Liver (tissue), 8 donors: ENCODE measurements at regions not wholly inside any gene's neighbourhood (a gene's known extent, or its start where the extent isn't known, plus 50 kb on each side); places are given as distances from the start of the nearest gene placed in this dataset.

ENCODE experiments used
- DNase-seq: peaks from one replicate; pipeline ENCODE4 v3.0.0-alpha.2; 2017; ENCODE audit warnings: low spot score
- H3K27ac ChIP-seq, 2 donors: one replicate each; pipeline ENCODE4 v1.7.0; 2013; ENCODE audit warnings: inconsistent platforms in 2 of 2, low read length in 2 of 2, control low read depth in 1 of 2, low read depth in 1 of 2, mild to moderate bottlenecking in 1 of 2
- H3K27me3 ChIP-seq, 4 donors: one replicate each; pipeline versions ENCODE4 v1.6.1 to v1.7.0; 2013; ENCODE audit warnings: low read length in 3 of 4, inconsistent platforms in 1 of 4, mild to moderate bottlenecking in 1 of 4, moderate library complexity in 1 of 4; ENCODE audit not compliant: control insufficient read depth in 4 of 4, insufficient read depth in 4 of 4
- H3K36me3 ChIP-seq, 4 donors: one replicate each; pipeline versions ENCODE4 v1.6.1 to v1.7.0; 2013; ENCODE audit warnings: low read length in 3 of 4, mild to moderate bottlenecking in 3 of 4, low read depth in 1 of 4, moderate library complexity in 1 of 4; ENCODE audit not compliant: control insufficient read depth in 4 of 4, insufficient read depth in 3 of 4
- H3K4me1 ChIP-seq, 4 donors: one replicate each; pipeline versions ENCODE4 v1.6.1 to v1.7.0; 2013; ENCODE audit warnings: low read length in 3 of 4, mild to moderate bottlenecking in 3 of 4, moderate library complexity in 1 of 4; ENCODE audit not compliant: control insufficient read depth in 4 of 4, insufficient read depth in 4 of 4
- H3K4me3 ChIP-seq, 3 donors: one replicate each; pipeline versions ENCODE4 v1.6.1 to v1.7.0; 2013; ENCODE audit warnings: low read length in 3 of 3, control low read depth in 1 of 3, low read depth in 1 of 3, mild to moderate bottlenecking in 1 of 3
- H3K9ac ChIP-seq, 2 donors: one replicate each; pipeline ENCODE4 v1.7.0; 2013; ENCODE audit warnings: low read length in 2 of 2, mild to moderate bottlenecking in 2 of 2, moderate library complexity in 2 of 2, control low read depth in 1 of 2, low read depth in 1 of 2
- H3K9me3 ChIP-seq, 4 donors: one replicate each; pipeline versions ENCODE4 v1.6.1 to v1.7.0; 2013; ENCODE audit warnings: low read length in 3 of 4; ENCODE audit not compliant: control insufficient read depth in 4 of 4
- EGR1 ChIP-seq, 2 donors: IDR thresholded peaks; 2 replicates each; pipeline ENCODE4 v1.6.1; 2016 to 2018; ENCODE audit warnings: antibody characterized with exemption in 2 of 2, low read depth in 2 of 2
- FOXA1 ChIP-seq: IDR thresholded peaks from 2 replicates; pipeline ENCODE4 v1.6.1; 2016; ENCODE audit warnings: antibody characterized with exemption
- FOXA2 ChIP-seq: IDR thresholded peaks from 2 replicates; pipeline ENCODE4 v1.6.1; 2016; ENCODE audit warnings: antibody characterized with exemption
- GABPA ChIP-seq, 2 donors: IDR thresholded peaks in 1 of 2; conservative IDR thresholded peaks in 1 of 2; 2 replicates each; pipeline ENCODE4 v1.6.1; 2016; ENCODE audit warnings: antibody characterized with exemption in 2 of 2, mild to moderate bottlenecking in 1 of 2, moderate library complexity in 1 of 2
- HNF4A ChIP-seq, 2 donors: conservative IDR thresholded peaks; 2 replicates each; pipeline ENCODE4 v1.6.1; 2016; ENCODE audit warnings: antibody characterized with exemption in 2 of 2, mild to moderate bottlenecking in 2 of 2
- HNF4G ChIP-seq: IDR thresholded peaks from 2 replicates; pipeline ENCODE4 v1.6.1; 2016; ENCODE audit warnings: antibody characterized with exemption
- JUND ChIP-seq, 2 donors: IDR thresholded peaks; 2 replicates each; pipeline ENCODE4 v1.6.1; 2016; ENCODE audit warnings: antibody characterized with exemption in 2 of 2
- NR2F2 ChIP-seq: IDR thresholded peaks from 2 replicates; pipeline ENCODE4 v1.6.1; 2016; ENCODE audit warnings: antibody characterized with exemption
- RAD21 ChIP-seq, 2 donors: IDR thresholded peaks; 2 replicates each; pipeline ENCODE4 v1.6.1; 2016; ENCODE audit warnings: antibody characterized with exemption in 2 of 2, mild to moderate bottlenecking in 2 of 2
- REST ChIP-seq: IDR thresholded peaks from 2 replicates; pipeline ENCODE4 v1.6.1; 2016; ENCODE audit warnings: antibody characterized with exemption, mild to moderate bottlenecking
- RXRA ChIP-seq, 2 donors: IDR thresholded peaks; 2 replicates each; pipeline ENCODE4 v1.6.1; 2017 to 2018; ENCODE audit warnings: antibody characterized with exemption in 2 of 2, mild to moderate bottlenecking in 1 of 2
- SP1 ChIP-seq: IDR thresholded peaks from 2 replicates; pipeline ENCODE4 v1.6.1; 2018; ENCODE audit warnings: antibody characterized with exemption, mild to moderate bottlenecking
- TAF1 ChIP-seq: conservative IDR thresholded peaks from 2 replicates; pipeline ENCODE4 v1.6.1; 2016; ENCODE audit warnings: antibody characterized with exemption, mild to moderate bottlenecking
- YY1 ChIP-seq: IDR thresholded peaks from 2 replicates; pipeline ENCODE4 v1.6.1; 2016; ENCODE audit warnings: antibody characterized with exemption, mild to moderate bottlenecking
- ZBTB33 ChIP-seq: IDR thresholded peaks from 2 replicates; pipeline ENCODE4 v1.6.1; 2016; ENCODE audit warnings: antibody characterized with exemption
- WGBS: extraction: QIAGEN DNeasy Blood & Tissue Kit; methylation state at CpG from one replicate; pipeline ENCODE4 v1.1.7; 2013; 5-methylcytosine and 5-hydroxymethylcytosine counted together
- TF ChIP-seq, protein P1 (sequence below): fragments of 150-350 bp; IDR thresholded peaks from 2 replicates; pipeline ENCODE4 v1.5.1; 2017; ENCODE audit warnings: improper control_type of control experiment, low read depth, low read length; ENCODE audit not compliant: missing input control
- TF ChIP-seq, protein P2 (sequence below): IDR thresholded peaks from 2 replicates; pipeline ENCODE4 v1.6.1; 2016; ENCODE audit warnings: antibody characterized with exemption
- TF ChIP-seq, protein P3 (sequence below): IDR thresholded peaks from 2 replicates; pipeline ENCODE4 v1.6.1; 2016; ENCODE audit warnings: antibody characterized with exemption
- donor health status: healthy.
- donor health status: healthy.
- donor health status: healthy.
- donor health status: healthy.
- donor health status: healthy.

- Histone ChIP-seq H3K36me3 (no peaks in the 10 kb centered on the region), H3K27me3 (no peaks in the 10 kb centered on the region), H3K4me3 (no peak overlapping the region), H3K9ac (no peak overlapping the region), H3K27ac (no peak overlapping the region), H3K4me1 (no peaks in the 10 kb centered on the region), H3K9me3 (no peaks in the 10 kb centered on the region)
- 64% methylated on average over 4 of the region's 4 CpGs for WGBS
- TF ChIP-seq ZBTB33 (no peak), YY1 (no peak), HNF4A (conservative IDR thresholded peaks at IDR 0.05) (no peak), SP1 (no peak), HNF4G (no peak), NR2F2 (no peak), FOXA1 (no peak), RXRA (IDR thresholded peaks at IDR 0.05) (no peak), JUND (IDR thresholded peaks at IDR 0.05) (no peak), GABPA (IDR thresholded peaks at IDR 0.05 in 1 of 2, conservative IDR thresholded peaks at IDR 0.05 in 1 of 2) (no peak), REST (no peak), TAF1 (no peak), EGR1 (IDR thresholded peaks at IDR 0.05; ENCODE audit: low read depth in 2 of 2) (no peak), FOXA2 (no peak), RAD21 (IDR thresholded peaks at IDR 0.05) (no peak)
- TF ChIP-seq, protein P1, sequence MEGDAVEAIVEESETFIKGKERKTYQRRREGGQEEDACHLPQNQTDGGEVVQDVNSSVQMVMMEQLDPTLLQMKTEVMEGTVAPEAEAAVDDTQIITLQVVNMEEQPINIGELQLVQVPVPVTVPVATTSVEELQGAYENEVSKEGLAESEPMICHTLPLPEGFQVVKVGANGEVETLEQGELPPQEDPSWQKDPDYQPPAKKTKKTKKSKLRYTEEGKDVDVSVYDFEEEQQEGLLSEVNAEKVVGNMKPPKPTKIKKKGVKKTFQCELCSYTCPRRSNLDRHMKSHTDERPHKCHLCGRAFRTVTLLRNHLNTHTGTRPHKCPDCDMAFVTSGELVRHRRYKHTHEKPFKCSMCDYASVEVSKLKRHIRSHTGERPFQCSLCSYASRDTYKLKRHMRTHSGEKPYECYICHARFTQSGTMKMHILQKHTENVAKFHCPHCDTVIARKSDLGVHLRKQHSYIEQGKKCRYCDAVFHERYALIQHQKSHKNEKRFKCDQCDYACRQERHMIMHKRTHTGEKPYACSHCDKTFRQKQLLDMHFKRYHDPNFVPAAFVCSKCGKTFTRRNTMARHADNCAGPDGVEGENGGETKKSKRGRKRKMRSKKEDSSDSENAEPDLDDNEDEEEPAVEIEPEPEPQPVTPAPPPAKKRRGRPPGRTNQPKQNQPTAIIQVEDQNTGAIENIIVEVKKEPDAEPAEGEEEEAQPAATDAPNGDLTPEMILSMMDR, result no peak
- TF ChIP-seq, protein P2, sequence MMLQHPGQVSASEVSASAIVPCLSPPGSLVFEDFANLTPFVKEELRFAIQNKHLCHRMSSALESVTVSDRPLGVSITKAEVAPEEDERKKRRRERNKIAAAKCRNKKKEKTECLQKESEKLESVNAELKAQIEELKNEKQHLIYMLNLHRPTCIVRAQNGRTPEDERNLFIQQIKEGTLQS, result no peak
- TF ChIP-seq, protein P3, sequence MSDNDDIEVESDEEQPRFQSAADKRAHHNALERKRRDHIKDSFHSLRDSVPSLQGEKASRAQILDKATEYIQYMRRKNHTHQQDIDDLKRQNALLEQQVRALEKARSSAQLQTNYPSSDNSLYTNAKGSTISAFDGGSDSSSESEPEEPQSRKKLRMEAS, result no peak
- DNase-seq, result no peak
Measured at GRCh38 chr12:77734214-77734883, 96.3 kb upstream of the NAV3 start.
